ENCODE measurements at regions not wholly inside any gene's neighbourhood (a gene's known extent, or its start where the extent isn't known, plus 50 kb on each side); places are given as distances from the start of the nearest gene placed in this dataset.

GRCh38 chr14:35991356-35991755, 165.2 kb downstream of the BRMS1L start:
- no peak for TF ChIP-seq CTCF (IDR thresholded peaks at IDR 0.05; ENCODE audit: extremely low read depth in 1 of 2, insufficient read depth in 1 of 2, low read depth in 1 of 2, low read length in 2 of 2)
- no peak for TF ChIP-seq POLR2AphosphoS5 (IDR thresholded peaks at IDR 0.05; ENCODE audit: insufficient read depth, low read depth, low read length)
- no peak for TF ChIP-seq MAX (IDR thresholded peaks at IDR 0.05; ENCODE audit: insufficient read depth, insufficient read length)
- no peak for TF ChIP-seq EZH2 (IDR thresholded peaks at IDR 0.05; ENCODE audit: borderline replicate concordance, low read depth, low read length, severe bottlenecking)
- TF ChIP-seq POLR2A (IDR thresholded peaks at IDR 0.05; ENCODE audit: low read depth, low read length), result no peak
- TF ChIP-seq GATA2 (IDR thresholded peaks at IDR 0.05; ENCODE audit: insufficient read depth, insufficient read length, low read depth, low read length), result no peak
- no peak for TF ChIP-seq JUN (IDR thresholded peaks at IDR 0.05; ENCODE audit: borderline replicate concordance, insufficient read depth, insufficient read length, low read depth)
- no peak for TF ChIP-seq MYC (IDR thresholded peaks at IDR 0.05; ENCODE audit: low read depth, low read length)

All from endothelial cell of umbilical vein (primary cell).